Endothelial cell of umbilical vein (primary cell): ENCODE measurements at regions not wholly inside any gene's neighbourhood (a gene's known extent, or its start where the extent isn't known, plus 50 kb on each side); places are given as distances from the start of the nearest gene placed in this dataset.

Experiments
- BruUV-seq: library from RNA; stranded (reverse); fragments of 400-500 nt; replicated peaks from 2 replicates; lab custom pipeline; 2021; lab: Mats Ljungman, UMichigan
- CTCF ChIA-PET: fragments of 300-600, 350-600 bp; sonication (Branson Sonifier 250); formaldehyde crosslinking; loops from one replicate; lab custom pipeline; 2021; ENCODE audit warnings: antibody characterized with exemption, inconsistent platforms; lab: Charles Lee
- POLR2A ChIA-PET: fragments of 300-600, 350-600 bp; sonication (Branson Sonifier 250); formaldehyde crosslinking; loops from one replicate; lab custom pipeline; 2021; ENCODE audit warnings: antibody characterized with exemption, inconsistent platforms; lab: Charles Lee
- DNase-seq: peaks from one replicate; pipeline ENCODE4 v3.0.0-alpha.2; 2011; ENCODE audit warnings: low read depth, low spot score
- FAIRE-seq: peaks from 2 replicates; lab custom pipeline; 2011; peaks lifted over from hg19 to GRCh38; lab: Jason Lieb, UNC
- H2AFZ ChIP-seq: 2 replicates; pipeline ENCODE4 v1.6.0; 2012; ENCODE audit warnings: low read depth, low read length, control low read depth, inconsistent platforms
- H3K27ac ChIP-seq: 2 replicates; pipeline ENCODE4 v1.5.1; 2011; ENCODE audit warnings: low read depth, mild to moderate bottlenecking, control low read depth, low read length, moderate library complexity; ENCODE audit not compliant: insufficient read depth
- H3K27me3 ChIP-seq, 2 experiments: 2 replicates each; pipeline versions ENCODE4 v1.6.0 to v1.6.1; 2011; ENCODE audit warnings: low read length in 2 of 2, mixed read lengths in 1 of 2; ENCODE audit not compliant: control insufficient read depth in 2 of 2, insufficient read depth in 2 of 2
- H3K36me3 ChIP-seq, 2 experiments: 2 replicates in 1 of 2; 3 replicates in 1 of 2; pipeline ENCODE4 v1.5.1; 2011; ENCODE audit warnings: low read length in 2 of 2, mild to moderate bottlenecking in 1 of 2, moderate library complexity in 1 of 2; ENCODE audit not compliant: control insufficient read depth in 2 of 2, insufficient read depth in 2 of 2; ENCODE audit errors: extremely low read depth in 1 of 2
- H3K4me1 ChIP-seq: 3 replicates; pipeline ENCODE4 v1.5.1; 2011; ENCODE audit warnings: mild to moderate bottlenecking, low read length; ENCODE audit not compliant: control insufficient read depth, insufficient read depth; ENCODE audit errors: extremely low read depth
- H3K4me2 ChIP-seq: 2 replicates; pipeline ENCODE4 v1.6.1; 2011; ENCODE audit warnings: low read length, control low read depth, mixed read lengths; ENCODE audit not compliant: insufficient read depth
- H3K4me3 ChIP-seq, 3 experiments: fragments of 200-600 bp in 1 of 3; sonication (generic), shearing (Covaris generic) in 1 of 3; replicated peaks in 1 of 3; 2 replicates each; pipeline ENCODE4 v1.5.1; 2011 to 2016; ENCODE audit warnings: control low read depth in 3 of 3, low read length in 3 of 3, mild to moderate bottlenecking in 2 of 3, inconsistent platforms in 1 of 3, low read depth in 1 of 3, moderate library complexity in 1 of 3; ENCODE audit not compliant: insufficient read depth in 1 of 3
- H3K79me2 ChIP-seq: 2 replicates; pipeline ENCODE4 v1.6.0; 2012; ENCODE audit warnings: low read length, inconsistent platforms; ENCODE audit not compliant: control insufficient read depth, insufficient read depth
- H3K9ac ChIP-seq: replicated peaks from 2 replicates; pipeline ENCODE3; 2011; ENCODE audit warnings: low read length, control low read depth; ENCODE audit not compliant: insufficient read depth; ENCODE audit errors: extremely low read depth
- H3K9me1 ChIP-seq: replicated peaks from 3 replicates; pipeline ENCODE4 v1.6.0; 2011; ENCODE audit warnings: mild to moderate bottlenecking, low read length; ENCODE audit not compliant: control insufficient read depth, insufficient read depth; ENCODE audit errors: extremely low read depth
- H3K9me3 ChIP-seq: replicated peaks from 2 replicates; pipeline ENCODE4 v1.5.1; 2012; ENCODE audit warnings: low read length, inconsistent platforms; ENCODE audit not compliant: control insufficient read depth, insufficient read depth
- H4K20me1 ChIP-seq: replicated peaks from 2 replicates; pipeline ENCODE3; 2011; ENCODE audit warnings: mild to moderate bottlenecking, low read length; ENCODE audit not compliant: control insufficient read depth, insufficient read depth; ENCODE audit errors: extremely low read depth
- EZH2 ChIP-seq: IDR thresholded peaks from 2 replicates; pipeline ENCODE4 v1.6.1; 2012; ENCODE audit warnings: borderline replicate concordance, low read depth, mild to moderate bottlenecking, moderate library complexity, low read length, inconsistent platforms; ENCODE audit not compliant: severe bottlenecking
- FOS ChIP-seq: IDR thresholded peaks from 2 replicates; pipeline ENCODE4 v1.6.1; 2011; ENCODE audit warnings: mild to moderate bottlenecking, low read length, moderate library complexity, borderline replicate concordance; ENCODE audit not compliant: insufficient read depth
- GATA2 ChIP-seq: IDR thresholded peaks from 2 replicates; pipeline ENCODE4 v1.7.0; 2011; ENCODE audit warnings: low read depth, mild to moderate bottlenecking, moderate library complexity, mixed read lengths, low read length; ENCODE audit not compliant: insufficient read length, insufficient read depth
- JUN ChIP-seq: IDR thresholded peaks from 2 replicates; pipeline ENCODE4 v1.6.1; 2011; ENCODE audit warnings: borderline replicate concordance, low read depth; ENCODE audit not compliant: insufficient read length, insufficient read depth
- MYC ChIP-seq: IDR thresholded peaks from one replicate; pipeline ENCODE4 v1.6.1; 2011; ENCODE audit warnings: mild to moderate bottlenecking, low read depth, low read length
- POLR2A ChIP-seq: IDR thresholded peaks from 2 replicates; pipeline ENCODE4 v1.6.1; 2012; ENCODE audit warnings: low read depth, mild to moderate bottlenecking, control low read depth, low read length
- POLR2AphosphoS5 ChIP-seq: IDR thresholded peaks from 2 replicates; pipeline ENCODE4 v1.6.1; 2012; ENCODE audit warnings: low read depth, mild to moderate bottlenecking, control low read depth, low read length, moderate library complexity; ENCODE audit not compliant: insufficient read depth
- dilution Hi-C: fragments of 300-500 bp; cut with MboI; formaldehyde crosslinking; loops from one replicate; pipeline ENCODE4 v1.15.0; 2019; ENCODE audit warnings: low sequenced_read_pairs; ENCODE audit not compliant: extremely low pct_ligation_motif_present
- intact Hi-C: fragments of 100-400 bp; cut with micrococcal nuclease; formaldehyde crosslinking; loops from one replicate; pipeline ENCODE4 v1.10.0; 2022
- TF ChIP-seq, protein P1 (sequence below), 2 donors: IDR thresholded peaks; 1 replicate in 1 of 2; 2 replicates in 1 of 2; pipeline ENCODE4 v1.5.1; 2011; ENCODE audit warnings: low read length in 2 of 2, mild to moderate bottlenecking in 2 of 2, moderate library complexity in 2 of 2, control low read depth in 1 of 2, inconsistent platforms in 1 of 2, low read depth in 1 of 2; ENCODE audit not compliant: insufficient read depth in 1 of 2; ENCODE audit errors: extremely low read depth in 1 of 2
- TF ChIP-seq, protein P2 (sequence below): IDR thresholded peaks from 2 replicates; pipeline ENCODE4 v1.6.1; 2011; ENCODE audit not compliant: insufficient read depth, insufficient read length

DNA sequence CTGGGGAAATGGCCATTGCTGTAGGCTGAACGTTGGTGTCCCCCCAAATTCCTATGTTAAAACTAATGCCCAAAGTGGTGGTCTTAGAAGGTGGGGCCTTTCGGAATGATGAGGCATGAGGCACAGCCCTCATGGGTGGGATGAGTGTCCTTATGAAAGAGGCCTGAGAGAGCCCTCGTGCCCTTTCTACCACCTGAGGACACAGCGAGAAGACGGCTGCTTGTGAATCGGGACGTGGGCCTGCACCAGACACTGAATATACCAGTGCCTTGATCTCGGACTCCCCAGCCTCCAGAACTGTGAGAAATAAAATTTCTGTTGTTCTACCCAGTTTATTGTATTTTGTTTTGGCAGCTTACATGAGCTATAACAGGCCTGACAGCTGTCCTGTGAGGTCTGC lies 162.9 kb upstream of the B3GAT1 start:
- CTCF ChIA-PET, result no interaction called here
- Histone ChIP-seq H4K20me1 (no peaks in the 10 kb centered on the region), H3K27me3 (no peaks in the 10 kb centered on the region), H3K9me3 (no peaks in the 10 kb centered on the region), H3K4me2 (no peak overlapping the region), H3K9ac (no peak overlapping the region), H2AFZ (no peak overlapping the region), H3K9me1 (no peaks in the 10 kb centered on the region), H3K36me3 (no peaks in the 10 kb centered on the region), H3K27ac (no peak overlapping the region), H3K4me3 (no peak overlapping the region), H3K4me1 (no peaks in the 10 kb centered on the region), H3K79me2 (no peaks in the 10 kb centered on the region)
- no peak for TF ChIP-seq EZH2
- no peak for TF ChIP-seq FOS
- no peak for TF ChIP-seq GATA2
- TF ChIP-seq POLR2AphosphoS5, result no peak
- no peak for DNase-seq
- dilution Hi-C loops, result no loop called here
- FAIRE-seq, result no peak
- BruUV-seq, result no TSS peak
- POLR2A ChIA-PET, result no interaction called here
- intact Hi-C loops, result no loop called here

DNA sequence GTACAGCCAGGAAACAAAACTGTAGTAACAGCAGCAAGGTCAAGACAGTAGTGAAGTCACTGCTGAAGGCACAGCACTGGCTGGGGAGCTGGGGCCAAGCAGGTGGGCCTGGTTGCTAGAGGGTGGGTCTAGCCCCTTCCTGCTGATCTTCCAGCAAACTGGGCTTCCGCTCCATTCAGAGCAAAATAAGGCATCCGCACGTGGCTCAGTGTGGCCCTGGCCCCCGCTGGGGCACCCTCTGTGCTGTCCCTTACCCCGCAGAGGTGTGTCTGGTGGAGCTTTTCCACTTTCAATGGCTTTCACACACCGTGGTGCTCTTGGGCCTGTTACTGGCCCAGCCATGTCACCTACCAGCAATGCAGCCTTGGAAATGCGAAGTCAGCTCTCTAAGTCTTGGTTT lies 162.4 kb upstream of the B3GAT1 start:
- no peak for DNase-seq
- Histone ChIP-seq H3K36me3 (no peaks in the 10 kb centered on the region), H3K27ac (no peak overlapping the region), H3K27me3 (no peaks in the 10 kb centered on the region), H3K4me3 (no peak overlapping the region), H3K4me1 (no peaks in the 10 kb centered on the region), H3K4me2 (no peak overlapping the region), H3K9me3 (no peaks in the 10 kb centered on the region), H3K9me1 (no peaks in the 10 kb centered on the region), H3K9ac (no peak overlapping the region), H4K20me1 (no peaks in the 10 kb centered on the region), H2AFZ (no peak overlapping the region), H3K79me2 (no peaks in the 10 kb centered on the region)
- dilution Hi-C loops, result no loop called here
- CTCF ChIA-PET, result no interaction called here
- intact Hi-C loops, result no loop called here
- TF ChIP-seq, protein P1, sequence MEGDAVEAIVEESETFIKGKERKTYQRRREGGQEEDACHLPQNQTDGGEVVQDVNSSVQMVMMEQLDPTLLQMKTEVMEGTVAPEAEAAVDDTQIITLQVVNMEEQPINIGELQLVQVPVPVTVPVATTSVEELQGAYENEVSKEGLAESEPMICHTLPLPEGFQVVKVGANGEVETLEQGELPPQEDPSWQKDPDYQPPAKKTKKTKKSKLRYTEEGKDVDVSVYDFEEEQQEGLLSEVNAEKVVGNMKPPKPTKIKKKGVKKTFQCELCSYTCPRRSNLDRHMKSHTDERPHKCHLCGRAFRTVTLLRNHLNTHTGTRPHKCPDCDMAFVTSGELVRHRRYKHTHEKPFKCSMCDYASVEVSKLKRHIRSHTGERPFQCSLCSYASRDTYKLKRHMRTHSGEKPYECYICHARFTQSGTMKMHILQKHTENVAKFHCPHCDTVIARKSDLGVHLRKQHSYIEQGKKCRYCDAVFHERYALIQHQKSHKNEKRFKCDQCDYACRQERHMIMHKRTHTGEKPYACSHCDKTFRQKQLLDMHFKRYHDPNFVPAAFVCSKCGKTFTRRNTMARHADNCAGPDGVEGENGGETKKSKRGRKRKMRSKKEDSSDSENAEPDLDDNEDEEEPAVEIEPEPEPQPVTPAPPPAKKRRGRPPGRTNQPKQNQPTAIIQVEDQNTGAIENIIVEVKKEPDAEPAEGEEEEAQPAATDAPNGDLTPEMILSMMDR (IDR thresholded peaks at IDR 0.05; ENCODE audit: extremely low read depth in 1 of 2, insufficient read depth in 1 of 2, low read depth in 1 of 2, low read length in 2 of 2), result no peak
- TF ChIP-seq POLR2AphosphoS5 (no peak), MYC (no peak), FOS (no peak), GATA2 (no peak), EZH2 (no peak), POLR2A (no peak), JUN (no peak)
- TF ChIP-seq, protein P2, sequence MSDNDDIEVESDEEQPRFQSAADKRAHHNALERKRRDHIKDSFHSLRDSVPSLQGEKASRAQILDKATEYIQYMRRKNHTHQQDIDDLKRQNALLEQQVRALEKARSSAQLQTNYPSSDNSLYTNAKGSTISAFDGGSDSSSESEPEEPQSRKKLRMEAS, result no peak
- FAIRE-seq, result no peak
- POLR2A ChIA-PET, result no interaction called here
- no TSS peak for BruUV-seq
